B cell (primary cell): ENCODE measurements at regions not wholly inside any gene's neighbourhood (a gene's known extent, or its start where the extent isn't known, plus 50 kb on each side); places are given as distances from the start of the nearest gene placed in this dataset.

Experiments
- ATAC-seq: fragments of 200-7000 bp; cut with Tn5 transposase; one replicate; pipeline ENCODE4 v1.10.0; 2021; ENCODE audit warnings: low read depth, mild to moderate bottlenecking, moderate number of reproducible peaks, moderate library complexity
- CTCF ChIA-PET: fragments of 350-600 bp; sonication (Branson Sonifier 250); formaldehyde crosslinking; loops from one replicate; lab custom pipeline; 2021; ENCODE audit warnings: antibody characterized with exemption, inconsistent platforms; lab: Charles Lee
- POLR2A ChIA-PET: fragments of 350-600 bp; sonication (Branson Sonifier 250); formaldehyde crosslinking; loops from one replicate; lab custom pipeline; 2021; ENCODE audit warnings: antibody characterized with exemption; lab: Charles Lee
- DNase-seq: peaks from one replicate; pipeline ENCODE4 v3.0.0; 2013
- H2AFZ ChIP-seq: 2 replicates; pipeline ENCODE4 v1.6.1; 2012; ENCODE audit warnings: mild to moderate bottlenecking, low read depth, low read length; ENCODE audit not compliant: insufficient read depth, poor library complexity, severe bottlenecking
- H3K27ac ChIP-seq, 2 donors: 1 replicate in 1 of 2; 2 replicates in 1 of 2; pipeline ENCODE4 v1.5.1; 2012 to 2013; ENCODE audit warnings: low read length in 2 of 2, mild to moderate bottlenecking in 2 of 2, moderate library complexity in 1 of 2
- H3K27me3 ChIP-seq, 4 experiments: fragments of 200-600 bp in 1 of 4; sonication (generic) in 1 of 4; replicated peaks in 1 of 4; 1 replicate in 2 of 4; 2 replicates in 2 of 4; pipeline versions ENCODE4 v1.6.1 to v1.7.0; 2013 to 2016; ENCODE audit warnings: low read length in 3 of 4, mild to moderate bottlenecking in 2 of 4, mixed read lengths in 1 of 4, moderate library complexity in 1 of 4; ENCODE audit not compliant: insufficient read depth in 4 of 4, control insufficient read depth in 3 of 4; ENCODE audit errors: control extremely low read depth in 1 of 4
- H3K36me3 ChIP-seq, 2 experiments: replicated peaks in 1 of 2; 1 replicate in 1 of 2; 2 replicates in 1 of 2; pipeline versions ENCODE4 v1.6.1 to v1.7.1; 2013; ENCODE audit warnings: low read length in 1 of 2; ENCODE audit not compliant: insufficient read depth in 2 of 2, control insufficient read depth in 1 of 2; ENCODE audit errors: control extremely low read depth in 1 of 2, extremely low read depth in 1 of 2
- H3K4me1 ChIP-seq, 2 donors: fragments of 200-600 bp in 1 of 2; sonication (generic) in 1 of 2; 1 replicate in 1 of 2; 2 replicates in 1 of 2; pipeline versions ENCODE4 v1.5.1 to v1.6.1; 2013 to 2017; ENCODE audit warnings: low read length in 2 of 2; ENCODE audit not compliant: control insufficient read depth in 2 of 2, insufficient read depth in 2 of 2
- H3K4me2 ChIP-seq: replicated peaks from 2 replicates; pipeline ENCODE3; 2012; ENCODE audit warnings: mild to moderate bottlenecking, low read depth, low read length; ENCODE audit not compliant: poor library complexity, severe bottlenecking
- H3K4me3 ChIP-seq, 5 experiments: fragments of 200-600 bp in 1 of 5; sonication (generic) in 1 of 5; 1 replicate in 3 of 5; 2 replicates in 2 of 5; pipeline versions ENCODE4 v1.5.1 to v1.7.0; 2011 to 2016; ENCODE audit warnings: low read length in 4 of 5, mild to moderate bottlenecking in 4 of 5, low read depth in 2 of 5, control low read depth in 1 of 5, moderate library complexity in 1 of 5; ENCODE audit not compliant: insufficient read depth in 1 of 5; ENCODE audit errors: control extremely low read depth in 1 of 5, extremely low read depth in 1 of 5
- H3K79me2 ChIP-seq: fragments of 200-600 bp; sonication (generic); one replicate; pipeline ENCODE4 v1.6.0; 2016; ENCODE audit warnings: low read length; ENCODE audit not compliant: control insufficient read depth, insufficient read depth
- H3K9ac ChIP-seq: fragments of 200-600 bp; sonication (generic); 2 replicates; pipeline ENCODE4 v1.6.1; 2017; ENCODE audit warnings: mild to moderate bottlenecking, low read length, moderate library complexity
- H3K9me3 ChIP-seq, 3 donors: one replicate each; pipeline versions ENCODE4 v1.6.1 to v1.7.1; 2013; ENCODE audit warnings: low read length in 2 of 3; ENCODE audit not compliant: control insufficient read depth in 2 of 3, insufficient read depth in 1 of 3; ENCODE audit errors: control extremely low read depth in 1 of 3
- H4K20me1 ChIP-seq: 2 replicates; pipeline ENCODE4 v1.6.0; 2012; ENCODE audit warnings: mild to moderate bottlenecking, low read length; ENCODE audit not compliant: insufficient read depth, control insufficient read depth, poor library complexity, severe bottlenecking
- H3K27ac Mint-ChIP-seq: one replicate; pipeline ENCODE4 v1.8.0; 2021; ENCODE audit warnings: mixed read lengths
- H3K27me3 Mint-ChIP-seq: one replicate; pipeline ENCODE4 v1.8.0; 2021; ENCODE audit warnings: mixed read lengths
- H3K4me1 Mint-ChIP-seq: one replicate; pipeline ENCODE4 v1.8.0; 2021; ENCODE audit warnings: mixed read lengths
- H3K4me3 Mint-ChIP-seq: one replicate; pipeline ENCODE4 v1.8.0; 2021; ENCODE audit warnings: mixed read lengths
- H3K9me3 Mint-ChIP-seq: one replicate; pipeline ENCODE4 v1.8.0; 2022; ENCODE audit warnings: mixed read lengths; ENCODE audit not compliant: insufficient read depth
- EZH2 ChIP-seq: IDR thresholded peaks from 2 replicates; pipeline ENCODE4 v1.6.1; 2012; ENCODE audit warnings: borderline replicate concordance, low read depth, mild to moderate bottlenecking, moderate library complexity, low read length; ENCODE audit not compliant: insufficient read depth, poor library complexity, severe bottlenecking
- WGBS: methylation state at CpG from one replicate; pipeline ENCODE4 v1.1.5; 2013; ENCODE audit warnings: missing lambda C conversion rate; ENCODE audit not compliant: insufficient coverage; 5-methylcytosine and 5-hydroxymethylcytosine counted together
- intact Hi-C: fragments of 100-400 bp; cut with micrococcal nuclease; formaldehyde crosslinking; loops from one replicate; pipeline ENCODE4 v1.10.0; 2022
- TF ChIP-seq, protein P1 (sequence below): fragments of 200-600 bp; IDR thresholded peaks from one replicate; pipeline ENCODE4 v1.8.0; 2022; ENCODE audit warnings: antibody characterized with exemption, mild to moderate bottlenecking

DNA sequence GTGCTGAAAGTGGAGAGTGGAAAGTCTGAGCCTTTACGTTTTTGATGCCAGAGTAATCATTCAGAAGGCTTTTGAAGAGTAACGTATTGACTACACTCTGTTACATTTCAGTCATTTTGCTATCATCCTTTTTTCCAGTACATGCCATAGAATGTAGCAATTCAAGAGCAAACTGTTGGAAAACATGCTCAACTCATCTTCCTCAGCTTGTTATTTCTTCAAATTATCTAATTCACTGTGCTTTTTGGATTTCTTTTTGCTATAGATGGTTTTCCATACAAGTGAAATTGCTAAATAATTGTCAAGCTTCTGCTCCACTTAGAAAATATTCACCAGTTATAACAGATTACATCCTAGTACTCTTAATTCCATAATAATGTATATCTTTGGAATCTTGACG lies 129.9 kb upstream of the CLEC14A start:
- DNase-seq (no peak), ATAC-seq (no peak)
- H3K4me3 ChIP-seq: no peak overlapping the region
- H3K27me3 Mint-ChIP-seq: no peaks in the 10 kb centered on the region
- no peak overlapping the region for H3K27ac ChIP-seq
- no peaks in the 10 kb centered on the region for H3K9me3 ChIP-seq
- no peak for TF ChIP-seq EZH2
- TF ChIP-seq, protein P1, sequence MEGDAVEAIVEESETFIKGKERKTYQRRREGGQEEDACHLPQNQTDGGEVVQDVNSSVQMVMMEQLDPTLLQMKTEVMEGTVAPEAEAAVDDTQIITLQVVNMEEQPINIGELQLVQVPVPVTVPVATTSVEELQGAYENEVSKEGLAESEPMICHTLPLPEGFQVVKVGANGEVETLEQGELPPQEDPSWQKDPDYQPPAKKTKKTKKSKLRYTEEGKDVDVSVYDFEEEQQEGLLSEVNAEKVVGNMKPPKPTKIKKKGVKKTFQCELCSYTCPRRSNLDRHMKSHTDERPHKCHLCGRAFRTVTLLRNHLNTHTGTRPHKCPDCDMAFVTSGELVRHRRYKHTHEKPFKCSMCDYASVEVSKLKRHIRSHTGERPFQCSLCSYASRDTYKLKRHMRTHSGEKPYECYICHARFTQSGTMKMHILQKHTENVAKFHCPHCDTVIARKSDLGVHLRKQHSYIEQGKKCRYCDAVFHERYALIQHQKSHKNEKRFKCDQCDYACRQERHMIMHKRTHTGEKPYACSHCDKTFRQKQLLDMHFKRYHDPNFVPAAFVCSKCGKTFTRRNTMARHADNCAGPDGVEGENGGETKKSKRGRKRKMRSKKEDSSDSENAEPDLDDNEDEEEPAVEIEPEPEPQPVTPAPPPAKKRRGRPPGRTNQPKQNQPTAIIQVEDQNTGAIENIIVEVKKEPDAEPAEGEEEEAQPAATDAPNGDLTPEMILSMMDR: no peak
- no peaks in the 10 kb centered on the region for H3K4me1 ChIP-seq
- H3K4me1 Mint-ChIP-seq: no peaks in the 10 kb centered on the region
- no peaks in the 10 kb centered on the region for H4K20me1 ChIP-seq
- no peak overlapping the region for H3K9ac ChIP-seq
- H3K27me3 ChIP-seq: no peaks in the 10 kb centered on the region
- H3K27ac Mint-ChIP-seq: no peak overlapping the region
- no peak overlapping the region for H3K4me3 Mint-ChIP-seq
- no peak overlapping the region for H2AFZ ChIP-seq
- H3K9me3 Mint-ChIP-seq: peaks cover 2% of the 10 kb centered on the region
- H3K4me2 ChIP-seq: no peak overlapping the region
- no peaks in the 10 kb centered on the region for H3K79me2 ChIP-seq
- H3K36me3 ChIP-seq: no peaks in the 10 kb centered on the region
- ChIA-PET CTCF (no interaction called here), POLR2A (no interaction called here)
- WGBS: no CpG with 5 or more reads among the region's 3 CpGs
- intact Hi-C loops: no loop called here

DNA sequence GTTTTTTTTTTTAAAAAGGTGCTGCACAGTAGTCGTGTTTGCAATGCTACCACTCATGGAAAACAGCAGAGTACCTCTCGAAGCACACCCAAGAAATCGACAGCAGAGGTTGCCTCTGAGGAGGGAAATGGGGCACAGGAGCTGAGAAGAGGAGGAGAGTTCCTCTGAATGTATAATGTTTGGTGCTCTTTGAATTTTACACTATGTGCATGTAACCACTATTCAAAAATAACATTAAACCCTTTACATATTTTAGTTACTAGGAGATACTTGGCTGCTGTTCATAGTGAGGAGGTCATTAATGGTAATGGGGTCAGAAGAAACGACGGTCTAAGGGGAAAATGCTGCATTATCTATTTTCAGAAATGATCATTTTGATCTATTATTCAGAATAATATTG lies 129.4 kb upstream of the CLEC14A start:
- H3K9ac ChIP-seq: no peak overlapping the region
- H2AFZ ChIP-seq: no peak overlapping the region
- no peaks in the 10 kb centered on the region for H4K20me1 ChIP-seq
- H3K9me3 ChIP-seq: no peaks in the 10 kb centered on the region
- DNase-seq (no peak), ATAC-seq (no peak)
- no peak overlapping the region for H3K4me2 ChIP-seq
- Mint-ChIP-seq H3K27me3 (no peaks in the 10 kb centered on the region), H3K27ac (no peak overlapping the region), H3K4me3 (no peak overlapping the region), H3K4me1 (no peaks in the 10 kb centered on the region), H3K9me3 (peaks cover 2% of the 10 kb centered on the region)
- H3K79me2 ChIP-seq: no peaks in the 10 kb centered on the region
- TF ChIP-seq, protein P1: no peak
- ChIA-PET CTCF (no interaction called here), POLR2A (no interaction called here)
- intact Hi-C loops: no loop called here
- H3K36me3 ChIP-seq: no peaks in the 10 kb centered on the region
- no peaks in the 10 kb centered on the region for H3K4me1 ChIP-seq
- H3K4me3 ChIP-seq: no peak overlapping the region
- H3K27ac ChIP-seq: no peak overlapping the region
- no peaks in the 10 kb centered on the region for H3K27me3 ChIP-seq
- WGBS: 100% methylated on average over 2 of the region's 5 CpGs
